H9 (cell line): ENCODE measurements at regions not wholly inside any gene's neighbourhood (a gene's known extent, or its start where the extent isn't known, plus 50 kb on each side); places are given as distances from the start of the nearest gene placed in this dataset.

Experiments
- DNase-seq: peaks from one replicate; pipeline ENCODE4 v3.0.0-alpha.2; 2017
- H2AFZ ChIP-seq: one replicate; pipeline ENCODE4 v1.6.1; 2013; ENCODE audit warnings: mild to moderate bottlenecking, low read length, control low read depth, moderate library complexity
- H2AK5ac ChIP-seq: 2 replicates; pipeline ENCODE4 v1.6.1; 2013; ENCODE audit warnings: low read length, control low read depth, mixed read lengths; ENCODE audit not compliant: insufficient read length
- H2BK120ac ChIP-seq: one replicate; pipeline ENCODE4 v1.6.1; 2013; ENCODE audit warnings: low read depth, mild to moderate bottlenecking, low read length, control low read depth, inconsistent platforms; ENCODE audit not compliant: poor library complexity, severe bottlenecking
- H2BK12ac ChIP-seq: 2 replicates; pipeline ENCODE4 v1.6.1; 2013; ENCODE audit warnings: low read length, control low read depth, mixed read lengths, low read depth; ENCODE audit not compliant: insufficient read length
- H2BK15ac ChIP-seq: 2 replicates; pipeline ENCODE4 v1.6.1; 2013; ENCODE audit warnings: low read depth, low read length, control low read depth
- H2BK20ac ChIP-seq: one replicate; pipeline ENCODE4 v1.6.1; 2013; ENCODE audit warnings: low read depth, mild to moderate bottlenecking, low read length, control low read depth, inconsistent platforms; ENCODE audit not compliant: poor library complexity, severe bottlenecking
- H2BK5ac ChIP-seq: 2 replicates; pipeline ENCODE4 v1.6.1; 2013; ENCODE audit warnings: low read length, control low read depth, mixed read lengths; ENCODE audit not compliant: insufficient read length
- H3K14ac ChIP-seq: 2 replicates; pipeline ENCODE4 v1.6.1; 2013; ENCODE audit warnings: low read length, control low read depth; ENCODE audit not compliant: insufficient read depth
- H3K18ac ChIP-seq: 2 replicates; pipeline ENCODE4 v1.6.1; 2013; ENCODE audit warnings: low read depth, mild to moderate bottlenecking, mixed read lengths, low read length, control low read depth; ENCODE audit not compliant: insufficient read length
- H3K23ac ChIP-seq: 2 replicates; pipeline ENCODE4 v1.6.1; 2013; ENCODE audit warnings: low read length, control low read depth, mixed read lengths, low read depth; ENCODE audit not compliant: insufficient read length
- H3K23me2 ChIP-seq: 2 replicates; pipeline ENCODE4 v1.6.1; 2013; ENCODE audit warnings: low read depth, mild to moderate bottlenecking, mixed read lengths, low read length, control low read depth; ENCODE audit not compliant: insufficient read length, poor library complexity, severe bottlenecking
- H3K27ac ChIP-seq: 2 replicates; pipeline ENCODE4 v1.5.1; 2013; ENCODE audit warnings: low read length, control low read depth, mixed read lengths, low read depth; ENCODE audit not compliant: insufficient read length
- H3K27me3 ChIP-seq: 2 replicates; pipeline ENCODE4 v1.6.1; 2013; ENCODE audit warnings: low read length, control low read depth, inconsistent platforms; ENCODE audit not compliant: insufficient read depth
- H3K4ac ChIP-seq: 2 replicates; pipeline ENCODE4 v1.6.1; 2013; ENCODE audit warnings: low read depth, mild to moderate bottlenecking, control low read depth, inconsistent platforms, low read length, moderate library complexity
- H3K4me1 ChIP-seq: 2 replicates; pipeline ENCODE4 v1.6.1; 2013; ENCODE audit warnings: low read length, control low read depth, inconsistent platforms; ENCODE audit not compliant: insufficient read depth
- H3K4me2 ChIP-seq: 2 replicates; pipeline ENCODE4 v1.6.1; 2013; ENCODE audit warnings: low read length, control low read depth, mixed read lengths; ENCODE audit not compliant: insufficient read length, insufficient read depth
- H3K56ac ChIP-seq: 2 replicates; pipeline ENCODE4 v1.6.1; 2013; ENCODE audit warnings: low read depth, mild to moderate bottlenecking, mixed read lengths, low read length, control low read depth; ENCODE audit not compliant: insufficient read length
- H3K79me1 ChIP-seq: 2 replicates; pipeline ENCODE4 v1.6.1; 2013; ENCODE audit warnings: low read depth, mild to moderate bottlenecking, moderate library complexity, low read length, control low read depth, inconsistent platforms; ENCODE audit not compliant: insufficient read depth, poor library complexity, severe bottlenecking
- H3K79me2 ChIP-seq: 2 replicates; pipeline ENCODE4 v1.6.1; 2013; ENCODE audit warnings: low read length, control low read depth, inconsistent platforms; ENCODE audit not compliant: insufficient read depth
- H3K9ac ChIP-seq: 2 replicates; pipeline ENCODE4 v1.6.1; 2013; ENCODE audit warnings: low read length, control low read depth, mixed read lengths; ENCODE audit not compliant: insufficient read length; ENCODE audit errors: extremely low read depth
- H3K9me3 ChIP-seq: one replicate; pipeline ENCODE4 v1.6.1; 2013; ENCODE audit warnings: low read depth, low read length, inconsistent platforms; ENCODE audit not compliant: control insufficient read depth
- H3T11ph ChIP-seq: one replicate; pipeline ENCODE4 v1.6.1; 2013; ENCODE audit warnings: mild to moderate bottlenecking, low read length, control low read depth, inconsistent platforms
- H4K20me1 ChIP-seq: one replicate; pipeline ENCODE4 v1.6.1; 2013; ENCODE audit not compliant: control insufficient read depth, insufficient read length, insufficient read depth
- H4K5ac ChIP-seq: 2 replicates; pipeline ENCODE4 v1.6.1; 2013; ENCODE audit warnings: low read depth, mild to moderate bottlenecking, mixed read lengths, low read length, control low read depth; ENCODE audit not compliant: insufficient read length
- H4K8ac ChIP-seq: replicated peaks from 2 replicates; pipeline ENCODE4 v1.6.1; 2013; ENCODE audit warnings: low read length, control low read depth, mixed read lengths, low read depth; ENCODE audit not compliant: insufficient read length
- H4K91ac ChIP-seq: 2 replicates; pipeline ENCODE4 v1.6.1; 2013; ENCODE audit warnings: low read depth, mild to moderate bottlenecking, moderate library complexity, mixed read lengths, low read length, control low read depth; ENCODE audit not compliant: insufficient read length
- H3K27ac Mint-ChIP-seq, 3 experiments: 2 replicates in 2 of 3; 3 replicates in 1 of 3; pipeline ENCODE4 v1.8.0; 2020 to 2021; ENCODE audit warnings: mixed read lengths in 3 of 3, mild to moderate bottlenecking in 1 of 3, moderate library complexity in 1 of 3
- H3K27me3 Mint-ChIP-seq: 2 replicates; pipeline ENCODE4 v1.8.0; 2021; ENCODE audit warnings: low read depth, mild to moderate bottlenecking, moderate library complexity, mixed read lengths
- H3K36me3 Mint-ChIP-seq, 3 experiments: 2 replicates in 2 of 3; 3 replicates in 1 of 3; pipeline ENCODE4 v1.8.0; 2020 to 2021; ENCODE audit warnings: low read depth in 3 of 3, mixed read lengths in 3 of 3; ENCODE audit not compliant: insufficient read depth in 1 of 3
- H3K4me1 Mint-ChIP-seq, 2 experiments: 2 replicates each; pipeline ENCODE4 v1.8.0; 2020; ENCODE audit warnings: mixed read lengths in 2 of 2
- H3K4me3 Mint-ChIP-seq, 2 experiments: 2 replicates in 1 of 2; 3 replicates in 1 of 2; pipeline ENCODE4 v1.8.0; 2020 to 2021; ENCODE audit warnings: mild to moderate bottlenecking in 2 of 2, mixed read lengths in 2 of 2, moderate library complexity in 1 of 2
- H3K9me3 Mint-ChIP-seq, 2 experiments: 2 replicates in 1 of 2; 3 replicates in 1 of 2; pipeline ENCODE4 v1.8.0; 2020; ENCODE audit warnings: mild to moderate bottlenecking in 2 of 2, mixed read lengths in 2 of 2, moderate library complexity in 1 of 2
- WGBS: extraction: QIAGEN DNeasy Blood & Tissue Kit; methylation state at CpG from one replicate; pipeline ENCODE4 v1.1.7; 2013; ENCODE audit warnings: missing lambda C conversion rate, low lambda C conversion rate, mixed read lengths; ENCODE audit not compliant: insufficient read length; ENCODE audit errors: extremely low coverage; 5-methylcytosine and 5-hydroxymethylcytosine counted together
- TF ChIP-seq, protein P1 (sequence below): fragments of 200-600 bp; sonication (generic); conservative IDR thresholded peaks from 3 replicates; pipeline ENCODE4 v1.8.0; 2021; ENCODE audit warnings: antibody characterized with exemption, mild to moderate bottlenecking

DNA sequence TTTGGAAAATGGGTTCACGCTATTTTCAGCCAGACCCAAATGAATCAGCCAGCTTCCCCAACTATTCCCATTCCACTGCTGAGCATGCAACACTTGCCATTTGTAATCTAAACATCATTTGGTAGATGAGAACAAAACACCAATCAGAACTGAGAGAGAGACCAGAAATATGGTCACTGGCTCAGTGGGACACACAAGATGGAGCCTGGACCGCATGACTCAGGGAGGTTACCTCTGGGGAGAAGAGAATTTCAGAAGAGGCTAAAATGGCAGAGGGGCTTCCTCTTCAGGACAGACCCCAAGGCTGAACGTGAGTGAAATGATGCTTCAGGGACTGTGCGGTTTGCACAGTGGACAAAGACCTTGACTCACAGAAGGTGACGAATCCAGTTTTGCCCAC lies 126.6 kb downstream of the URB2 start:
- no CpG with 5 or more reads among the region's 5 CpGs for WGBS
- Histone ChIP-seq H3K23ac (no peak overlapping the region), H4K5ac (no peak overlapping the region), H3K56ac (no peak overlapping the region), H3K79me1 (no peaks in the 10 kb centered on the region), H3K14ac (no peak overlapping the region), H3K4ac (no peak overlapping the region), H2BK120ac (no peak overlapping the region), H3K9ac (no peak overlapping the region), H2BK20ac (no peak overlapping the region), H3K79me2 (no peaks in the 10 kb centered on the region), H2BK15ac (no peak overlapping the region), H2AFZ (no peak overlapping the region), H4K91ac (no peak overlapping the region), H2AK5ac (no peak overlapping the region), H3K4me2 (no peak overlapping the region), H3K23me2 (no peaks in the 10 kb centered on the region), H3K27me3 (no peaks in the 10 kb centered on the region), H3K18ac (no peak overlapping the region), H3T11ph (no peak overlapping the region), H2BK12ac (no peak overlapping the region), H4K20me1 (no peaks in the 10 kb centered on the region), H2BK5ac (no peak overlapping the region), H3K9me3 (no peaks in the 10 kb centered on the region), H4K8ac (no peak overlapping the region), H3K4me1 (no peaks in the 10 kb centered on the region), H3K27ac (no peak overlapping the region)
- no peaks in the 10 kb centered on the region; a peak in 1 of 5 replicates for H3K9me3 Mint-ChIP-seq
- no peak overlapping the region for H3K27ac Mint-ChIP-seq
- no peaks in the 10 kb centered on the region for H3K4me1 Mint-ChIP-seq
- no peak for DNase-seq
- H3K27me3 Mint-ChIP-seq = no peaks in the 10 kb centered on the region
- H3K4me3 Mint-ChIP-seq = no peak overlapping the region
- TF ChIP-seq, protein P1, sequence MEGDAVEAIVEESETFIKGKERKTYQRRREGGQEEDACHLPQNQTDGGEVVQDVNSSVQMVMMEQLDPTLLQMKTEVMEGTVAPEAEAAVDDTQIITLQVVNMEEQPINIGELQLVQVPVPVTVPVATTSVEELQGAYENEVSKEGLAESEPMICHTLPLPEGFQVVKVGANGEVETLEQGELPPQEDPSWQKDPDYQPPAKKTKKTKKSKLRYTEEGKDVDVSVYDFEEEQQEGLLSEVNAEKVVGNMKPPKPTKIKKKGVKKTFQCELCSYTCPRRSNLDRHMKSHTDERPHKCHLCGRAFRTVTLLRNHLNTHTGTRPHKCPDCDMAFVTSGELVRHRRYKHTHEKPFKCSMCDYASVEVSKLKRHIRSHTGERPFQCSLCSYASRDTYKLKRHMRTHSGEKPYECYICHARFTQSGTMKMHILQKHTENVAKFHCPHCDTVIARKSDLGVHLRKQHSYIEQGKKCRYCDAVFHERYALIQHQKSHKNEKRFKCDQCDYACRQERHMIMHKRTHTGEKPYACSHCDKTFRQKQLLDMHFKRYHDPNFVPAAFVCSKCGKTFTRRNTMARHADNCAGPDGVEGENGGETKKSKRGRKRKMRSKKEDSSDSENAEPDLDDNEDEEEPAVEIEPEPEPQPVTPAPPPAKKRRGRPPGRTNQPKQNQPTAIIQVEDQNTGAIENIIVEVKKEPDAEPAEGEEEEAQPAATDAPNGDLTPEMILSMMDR = no peak
- no peaks in the 10 kb centered on the region for H3K36me3 Mint-ChIP-seq
